PC-3 (cell line): ENCODE measurements at regions not wholly inside any gene's neighbourhood (a gene's known extent, or its start where the extent isn't known, plus 50 kb on each side); places are given as distances from the start of the nearest gene placed in this dataset.

Experiments used
- ATAC-seq: fragments of 200-7000 bp; cut with Tn5 transposase; 2 replicates; pipeline ENCODE4 v1.9.1; 2020; ENCODE audit warnings: mild to moderate bottlenecking, moderate library complexity
- BruUV-seq: library from RNA; stranded (reverse); fragments of 400-500 nt; replicated peaks from 2 replicates; lab custom pipeline; 2021; lab: Mats Ljungman, UMichigan
- CTCF ChIA-PET: fragments of 300-600 bp; sonication (Branson Sonifier 250); formaldehyde crosslinking; loops from one replicate; lab custom pipeline; 2022; ENCODE audit warnings: antibody characterized with exemption; lab: Charles Lee
- POLR2A ChIA-PET: fragments of 300-600 bp; sonication (Branson Sonifier 250); formaldehyde crosslinking; loops from one replicate; lab custom pipeline; 2022; ENCODE audit warnings: antibody characterized with exemption; ENCODE audit not compliant: unreplicated experiment; lab: Charles Lee
- DNase-seq: peaks from one replicate; pipeline ENCODE4 v3.0.0-alpha.2; 2015
- H2AFZ ChIP-seq: fragments of 300-600 bp; sonication (generic); 2 replicates; pipeline ENCODE4 v1.6.0; 2016; ENCODE audit warnings: antibody characterized with exemption, low read length
- H3F3A ChIP-seq: fragments of 300-600 bp; sonication (generic); one replicate; pipeline ENCODE4 v1.6.0; 2017; ENCODE audit warnings: antibody characterized with exemption, low read length, control low read depth, mild to moderate bottlenecking; ENCODE audit not compliant: unreplicated experiment
- H3K27ac ChIP-seq: fragments of 300-600 bp; sonication (generic); 2 replicates; pipeline ENCODE4 v1.5.1; 2016; ENCODE audit warnings: mild to moderate bottlenecking, low read length
- H3K27me3 ChIP-seq: fragments of 300-600 bp; sonication (generic); 2 replicates; pipeline ENCODE4 v1.6.1; 2016; ENCODE audit warnings: low read length, mixed read lengths
- H3K36me3 ChIP-seq: fragments of 300-600 bp; sonication (generic); 2 replicates; pipeline ENCODE4 v1.6.1; 2016; ENCODE audit warnings: low read depth, mixed run types, low read length, mixed read lengths
- H3K4me1 ChIP-seq: fragments of 300-600 bp; sonication (generic); 2 replicates; pipeline ENCODE4 v1.5.1; 2016; ENCODE audit warnings: low read length; ENCODE audit not compliant: insufficient read depth
- H3K4me2 ChIP-seq: fragments of 300-600 bp; sonication (generic); 2 replicates; pipeline ENCODE4 v1.6.0; 2016; ENCODE audit warnings: low read length
- H3K4me3 ChIP-seq: fragments of 300-600 bp; sonication (generic); 2 replicates; pipeline ENCODE4 v1.5.1; 2016; ENCODE audit warnings: mild to moderate bottlenecking, low read length, mixed read lengths
- H3K79me2 ChIP-seq: fragments of 300-600 bp; sonication (generic); 2 replicates; pipeline ENCODE4 v1.6.1; 2017; ENCODE audit warnings: low read length, mixed read lengths
- H3K9ac ChIP-seq: fragments of 300-600 bp; sonication (generic); 2 replicates; pipeline ENCODE4 v1.6.0; 2016; ENCODE audit warnings: mild to moderate bottlenecking, low read length
- H3K9me2 ChIP-seq: fragments of 300-600 bp; sonication (generic); replicated peaks from 2 replicates; pipeline ENCODE4 v1.6.1; 2016; ENCODE audit warnings: mixed run types, low read length, mixed read lengths
- H3K9me3 ChIP-seq: fragments of 300-600 bp; sonication (generic); 2 replicates; pipeline ENCODE4 v1.6.1; 2016; ENCODE audit warnings: low read length, mixed read lengths
- H4K20me1 ChIP-seq: fragments of 300-600 bp; sonication (generic); 2 replicates; pipeline ENCODE4 v1.6.1; 2016; ENCODE audit warnings: low read length, mixed read lengths
- EZH2 ChIP-seq: fragments of 300-600 bp; sonication (generic); IDR thresholded peaks from one replicate; pipeline ENCODE4 v1.6.1; 2017; ENCODE audit warnings: antibody characterized with exemption, mild to moderate bottlenecking, low read length; ENCODE audit not compliant: unreplicated experiment
- EZH2phosphoT487 ChIP-seq: fragments of 300-600 bp; sonication (generic); IDR thresholded peaks from 2 replicates; pipeline ENCODE4 v1.6.1; 2018; ENCODE audit warnings: mild to moderate bottlenecking, antibody characterized with exemption, low read length, borderline replicate concordance
- intact Hi-C: fragments of 100-400 bp; cut with micrococcal nuclease; formaldehyde crosslinking; loops from 2 replicates; pipeline ENCODE4 v1.9.0; 2023
- TF ChIP-seq, protein P1 (sequence below): fragments of 300-600 bp; sonication (generic); conservative IDR thresholded peaks from 2 replicates; pipeline ENCODE4 v1.5.1; 2017; ENCODE audit warnings: antibody characterized with exemption, low read depth, mild to moderate bottlenecking, low read length

DNA sequence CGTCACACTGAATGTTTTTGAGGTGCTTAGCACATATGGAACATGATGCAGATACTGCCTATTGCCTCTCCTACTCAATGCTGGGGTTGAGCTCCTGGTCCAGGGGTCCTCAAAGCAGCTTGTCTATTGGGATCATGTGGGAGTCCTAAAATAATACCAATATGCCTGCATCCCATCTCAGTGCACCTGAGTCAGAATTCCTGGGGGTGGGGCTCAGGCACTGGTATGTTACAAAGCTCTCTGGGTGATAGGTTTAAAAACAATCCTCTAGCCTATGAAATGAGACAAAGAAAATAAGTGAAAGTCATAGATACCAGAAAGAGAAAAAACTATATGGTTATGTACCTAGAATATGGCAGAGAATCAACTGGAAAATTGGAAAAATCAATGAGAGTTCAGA lies 156.6 kb upstream of the NLRP1 start:
- DNase-seq (no peak), ATAC-seq (no peak)
- Histone ChIP-seq H3K36me3 (no peaks in the 10 kb centered on the region), H4K20me1 (no peaks in the 10 kb centered on the region), H2AFZ (no peak overlapping the region), H3K4me1 (no peaks in the 10 kb centered on the region), H3K9ac (no peak overlapping the region), H3F3A (no peaks in the 10 kb centered on the region), H3K9me2 (no peaks in the 10 kb centered on the region), H3K27me3 (no peaks in the 10 kb centered on the region), H3K9me3 (no peaks in the 10 kb centered on the region), H3K4me3 (no peak overlapping the region), H3K27ac (no peak overlapping the region), H3K79me2 (no peaks in the 10 kb centered on the region), H3K4me2 (no peak overlapping the region)
- POLR2A ChIA-PET = no interaction called here
- intact Hi-C loops = no loop called here
- CTCF ChIA-PET = no interaction called here
- no peak for TF ChIP-seq EZH2phosphoT487
- TF ChIP-seq EZH2 = no peak
- TF ChIP-seq, protein P1, sequence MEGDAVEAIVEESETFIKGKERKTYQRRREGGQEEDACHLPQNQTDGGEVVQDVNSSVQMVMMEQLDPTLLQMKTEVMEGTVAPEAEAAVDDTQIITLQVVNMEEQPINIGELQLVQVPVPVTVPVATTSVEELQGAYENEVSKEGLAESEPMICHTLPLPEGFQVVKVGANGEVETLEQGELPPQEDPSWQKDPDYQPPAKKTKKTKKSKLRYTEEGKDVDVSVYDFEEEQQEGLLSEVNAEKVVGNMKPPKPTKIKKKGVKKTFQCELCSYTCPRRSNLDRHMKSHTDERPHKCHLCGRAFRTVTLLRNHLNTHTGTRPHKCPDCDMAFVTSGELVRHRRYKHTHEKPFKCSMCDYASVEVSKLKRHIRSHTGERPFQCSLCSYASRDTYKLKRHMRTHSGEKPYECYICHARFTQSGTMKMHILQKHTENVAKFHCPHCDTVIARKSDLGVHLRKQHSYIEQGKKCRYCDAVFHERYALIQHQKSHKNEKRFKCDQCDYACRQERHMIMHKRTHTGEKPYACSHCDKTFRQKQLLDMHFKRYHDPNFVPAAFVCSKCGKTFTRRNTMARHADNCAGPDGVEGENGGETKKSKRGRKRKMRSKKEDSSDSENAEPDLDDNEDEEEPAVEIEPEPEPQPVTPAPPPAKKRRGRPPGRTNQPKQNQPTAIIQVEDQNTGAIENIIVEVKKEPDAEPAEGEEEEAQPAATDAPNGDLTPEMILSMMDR = no peak
- BruUV-seq = no TSS peak

DNA sequence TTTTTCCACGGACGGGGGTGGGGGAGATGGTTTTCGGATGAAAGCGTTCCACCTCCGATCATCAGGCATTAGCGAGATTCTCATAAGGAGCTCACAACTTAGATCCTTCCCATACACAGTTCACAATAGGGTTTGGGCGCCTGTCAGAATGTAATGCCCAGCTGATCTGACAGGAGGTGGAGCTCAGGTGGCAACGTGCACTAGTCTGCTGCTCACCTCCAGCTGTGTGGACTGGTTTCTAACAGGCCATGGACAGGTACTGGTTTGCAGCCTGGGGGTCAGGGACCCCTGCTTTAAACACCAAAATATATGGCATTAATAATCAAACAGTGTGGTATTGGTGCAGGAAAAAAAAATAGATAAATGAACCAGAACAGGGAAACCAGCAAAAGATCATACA lies 157.5 kb upstream of the NLRP1 start:
- CTCF ChIA-PET = no interaction called here
- no peaks in the 10 kb centered on the region for H3F3A ChIP-seq
- no TSS peak for BruUV-seq
- H2AFZ ChIP-seq = no peak overlapping the region
- no peak overlapping the region for H3K4me3 ChIP-seq
- POLR2A ChIA-PET = no interaction called here
- H3K4me2 ChIP-seq = no peak overlapping the region
- no peaks in the 10 kb centered on the region for H3K4me1 ChIP-seq
- intact Hi-C loops = no loop called here
- no peak overlapping the region for H3K9ac ChIP-seq
- H3K9me3 ChIP-seq = no peaks in the 10 kb centered on the region
- H3K27ac ChIP-seq = no peak overlapping the region
- ATAC-seq (no peak), DNase-seq (no peak)
- no peaks in the 10 kb centered on the region for H4K20me1 ChIP-seq
- no peaks in the 10 kb centered on the region for H3K27me3 ChIP-seq
- H3K79me2 ChIP-seq = no peaks in the 10 kb centered on the region
- no peaks in the 10 kb centered on the region for H3K36me3 ChIP-seq
- no peaks in the 10 kb centered on the region for H3K9me2 ChIP-seq
- TF ChIP-seq EZH2 (no peak), EZH2phosphoT487 (no peak)

DNA sequence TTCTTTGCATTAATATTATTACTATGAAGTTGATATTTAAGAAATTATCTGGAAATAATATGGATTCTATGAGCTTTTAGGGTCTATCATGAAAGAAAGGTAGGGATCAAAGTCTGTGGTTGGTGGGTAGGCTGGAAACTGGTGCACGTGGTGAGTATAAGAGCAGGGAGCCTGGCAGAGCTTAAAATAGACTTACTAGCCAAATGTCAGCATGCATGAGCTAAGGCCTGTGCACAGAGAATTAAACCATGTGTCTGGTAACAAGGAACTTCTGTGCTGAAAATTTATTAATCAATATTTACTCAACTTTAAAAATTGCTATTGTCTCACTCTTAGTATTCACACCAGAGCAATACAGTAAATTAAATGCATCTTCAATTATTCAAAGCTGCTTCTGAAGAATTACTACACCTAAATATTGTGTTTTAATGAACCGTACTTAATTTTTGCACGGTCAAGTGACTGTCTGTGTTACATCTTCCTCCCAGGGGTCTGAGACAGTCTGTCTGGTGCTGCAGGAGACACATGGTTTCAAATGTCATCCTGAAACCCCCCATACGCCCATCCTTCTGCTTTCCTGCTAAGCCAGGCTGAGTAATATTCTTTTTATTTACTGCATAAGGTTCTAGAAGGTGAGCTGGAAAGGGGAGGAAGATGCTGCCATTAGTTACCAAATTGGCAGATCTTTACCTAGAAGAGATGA lies 161.0 kb upstream of the NLRP1 start:
- no peak overlapping the region for H2AFZ ChIP-seq

More for the DNA sequence above, 161.0 kb upstream of the NLRP1 start:
- no peak overlapping the region for H3K9ac ChIP-seq
- H3K27me3 ChIP-seq = no peaks in the 10 kb centered on the region
- POLR2A ChIA-PET = no interaction called here
- no peaks in the 10 kb centered on the region for H3F3A ChIP-seq
- BruUV-seq = no TSS peak
- H3K9me3 ChIP-seq = no peaks in the 10 kb centered on the region
- H4K20me1 ChIP-seq = no peaks in the 10 kb centered on the region
- CTCF ChIA-PET = no interaction called here
- no peaks in the 10 kb centered on the region for H3K4me1 ChIP-seq
- no peaks in the 10 kb centered on the region for H3K9me2 ChIP-seq
- ATAC-seq = no peak
- DNase-seq = no peak
- H3K4me2 ChIP-seq = no peak overlapping the region
- H3K27ac ChIP-seq = no peak overlapping the region
- no peaks in the 10 kb centered on the region for H3K36me3 ChIP-seq
- TF ChIP-seq EZH2phosphoT487 = no peak
- no peak for TF ChIP-seq EZH2
- TF ChIP-seq, protein P1 = no peak
- intact Hi-C loops = no loop called here
- no peaks in the 10 kb centered on the region for H3K79me2 ChIP-seq
- H3K4me3 ChIP-seq = no peak overlapping the region
